H9 (cell line): ENCODE measurements at regions not wholly inside any gene's neighbourhood (a gene's known extent, or its start where the extent isn't known, plus 50 kb on each side); places are given as distances from the start of the nearest gene placed in this dataset.

Experiments
- DNase-seq: peaks from one replicate; pipeline ENCODE4 v3.0.0-alpha.2; 2017
- H2AFZ ChIP-seq: one replicate; pipeline ENCODE4 v1.6.1; 2013; ENCODE audit warnings: mild to moderate bottlenecking, low read length, control low read depth, moderate library complexity
- H2AK5ac ChIP-seq: 2 replicates; pipeline ENCODE4 v1.6.1; 2013; ENCODE audit warnings: low read length, control low read depth, mixed read lengths; ENCODE audit not compliant: insufficient read length
- H2BK120ac ChIP-seq: one replicate; pipeline ENCODE4 v1.6.1; 2013; ENCODE audit warnings: low read depth, mild to moderate bottlenecking, low read length, control low read depth, inconsistent platforms; ENCODE audit not compliant: poor library complexity, severe bottlenecking
- H2BK12ac ChIP-seq: 2 replicates; pipeline ENCODE4 v1.6.1; 2013; ENCODE audit warnings: low read length, control low read depth, mixed read lengths, low read depth; ENCODE audit not compliant: insufficient read length
- H2BK15ac ChIP-seq: 2 replicates; pipeline ENCODE4 v1.6.1; 2013; ENCODE audit warnings: low read depth, low read length, control low read depth
- H2BK20ac ChIP-seq: one replicate; pipeline ENCODE4 v1.6.1; 2013; ENCODE audit warnings: low read depth, mild to moderate bottlenecking, low read length, control low read depth, inconsistent platforms; ENCODE audit not compliant: poor library complexity, severe bottlenecking
- H2BK5ac ChIP-seq: 2 replicates; pipeline ENCODE4 v1.6.1; 2013; ENCODE audit warnings: low read length, control low read depth, mixed read lengths; ENCODE audit not compliant: insufficient read length
- H3K14ac ChIP-seq: 2 replicates; pipeline ENCODE4 v1.6.1; 2013; ENCODE audit warnings: low read length, control low read depth; ENCODE audit not compliant: insufficient read depth
- H3K18ac ChIP-seq: 2 replicates; pipeline ENCODE4 v1.6.1; 2013; ENCODE audit warnings: low read depth, mild to moderate bottlenecking, mixed read lengths, low read length, control low read depth; ENCODE audit not compliant: insufficient read length
- H3K23ac ChIP-seq: 2 replicates; pipeline ENCODE4 v1.6.1; 2013; ENCODE audit warnings: low read length, control low read depth, mixed read lengths, low read depth; ENCODE audit not compliant: insufficient read length
- H3K23me2 ChIP-seq: 2 replicates; pipeline ENCODE4 v1.6.1; 2013; ENCODE audit warnings: low read depth, mild to moderate bottlenecking, mixed read lengths, low read length, control low read depth; ENCODE audit not compliant: insufficient read length, poor library complexity, severe bottlenecking
- H3K27ac ChIP-seq: 2 replicates; pipeline ENCODE4 v1.5.1; 2013; ENCODE audit warnings: low read length, control low read depth, mixed read lengths, low read depth; ENCODE audit not compliant: insufficient read length
- H3K27me3 ChIP-seq: 2 replicates; pipeline ENCODE4 v1.6.1; 2013; ENCODE audit warnings: low read length, control low read depth, inconsistent platforms; ENCODE audit not compliant: insufficient read depth
- H3K4ac ChIP-seq: 2 replicates; pipeline ENCODE4 v1.6.1; 2013; ENCODE audit warnings: low read depth, mild to moderate bottlenecking, control low read depth, inconsistent platforms, low read length, moderate library complexity
- H3K4me1 ChIP-seq: 2 replicates; pipeline ENCODE4 v1.6.1; 2013; ENCODE audit warnings: low read length, control low read depth, inconsistent platforms; ENCODE audit not compliant: insufficient read depth
- H3K4me2 ChIP-seq: 2 replicates; pipeline ENCODE4 v1.6.1; 2013; ENCODE audit warnings: low read length, control low read depth, mixed read lengths; ENCODE audit not compliant: insufficient read length, insufficient read depth
- H3K56ac ChIP-seq: 2 replicates; pipeline ENCODE4 v1.6.1; 2013; ENCODE audit warnings: low read depth, mild to moderate bottlenecking, mixed read lengths, low read length, control low read depth; ENCODE audit not compliant: insufficient read length
- H3K79me1 ChIP-seq: 2 replicates; pipeline ENCODE4 v1.6.1; 2013; ENCODE audit warnings: low read depth, mild to moderate bottlenecking, moderate library complexity, low read length, control low read depth, inconsistent platforms; ENCODE audit not compliant: insufficient read depth, poor library complexity, severe bottlenecking
- H3K79me2 ChIP-seq: 2 replicates; pipeline ENCODE4 v1.6.1; 2013; ENCODE audit warnings: low read length, control low read depth, inconsistent platforms; ENCODE audit not compliant: insufficient read depth
- H3K9ac ChIP-seq: 2 replicates; pipeline ENCODE4 v1.6.1; 2013; ENCODE audit warnings: low read length, control low read depth, mixed read lengths; ENCODE audit not compliant: insufficient read length; ENCODE audit errors: extremely low read depth
- H3K9me3 ChIP-seq: one replicate; pipeline ENCODE4 v1.6.1; 2013; ENCODE audit warnings: low read depth, low read length, inconsistent platforms; ENCODE audit not compliant: control insufficient read depth
- H3T11ph ChIP-seq: one replicate; pipeline ENCODE4 v1.6.1; 2013; ENCODE audit warnings: mild to moderate bottlenecking, low read length, control low read depth, inconsistent platforms
- H4K20me1 ChIP-seq: one replicate; pipeline ENCODE4 v1.6.1; 2013; ENCODE audit not compliant: control insufficient read depth, insufficient read length, insufficient read depth
- H4K5ac ChIP-seq: 2 replicates; pipeline ENCODE4 v1.6.1; 2013; ENCODE audit warnings: low read depth, mild to moderate bottlenecking, mixed read lengths, low read length, control low read depth; ENCODE audit not compliant: insufficient read length
- H4K8ac ChIP-seq: replicated peaks from 2 replicates; pipeline ENCODE4 v1.6.1; 2013; ENCODE audit warnings: low read length, control low read depth, mixed read lengths, low read depth; ENCODE audit not compliant: insufficient read length
- H4K91ac ChIP-seq: 2 replicates; pipeline ENCODE4 v1.6.1; 2013; ENCODE audit warnings: low read depth, mild to moderate bottlenecking, moderate library complexity, mixed read lengths, low read length, control low read depth; ENCODE audit not compliant: insufficient read length
- H3K27ac Mint-ChIP-seq, 3 experiments: 2 replicates in 2 of 3; 3 replicates in 1 of 3; pipeline ENCODE4 v1.8.0; 2020 to 2021; ENCODE audit warnings: mixed read lengths in 3 of 3, mild to moderate bottlenecking in 1 of 3, moderate library complexity in 1 of 3
- H3K27me3 Mint-ChIP-seq: 2 replicates; pipeline ENCODE4 v1.8.0; 2021; ENCODE audit warnings: low read depth, mild to moderate bottlenecking, moderate library complexity, mixed read lengths
- H3K36me3 Mint-ChIP-seq, 3 experiments: 2 replicates in 2 of 3; 3 replicates in 1 of 3; pipeline ENCODE4 v1.8.0; 2020 to 2021; ENCODE audit warnings: low read depth in 3 of 3, mixed read lengths in 3 of 3; ENCODE audit not compliant: insufficient read depth in 1 of 3
- H3K4me1 Mint-ChIP-seq, 2 experiments: 2 replicates each; pipeline ENCODE4 v1.8.0; 2020; ENCODE audit warnings: mixed read lengths in 2 of 2
- H3K4me3 Mint-ChIP-seq, 2 experiments: 2 replicates in 1 of 2; 3 replicates in 1 of 2; pipeline ENCODE4 v1.8.0; 2020 to 2021; ENCODE audit warnings: mild to moderate bottlenecking in 2 of 2, mixed read lengths in 2 of 2, moderate library complexity in 1 of 2
- H3K9me3 Mint-ChIP-seq, 2 experiments: 2 replicates in 1 of 2; 3 replicates in 1 of 2; pipeline ENCODE4 v1.8.0; 2020; ENCODE audit warnings: mild to moderate bottlenecking in 2 of 2, mixed read lengths in 2 of 2, moderate library complexity in 1 of 2
- CTCF ChIP-seq: fragments of 200-600 bp; sonication (generic); conservative IDR thresholded peaks from 3 replicates; pipeline ENCODE4 v1.8.0; 2021; ENCODE audit warnings: antibody characterized with exemption, mild to moderate bottlenecking
- WGBS: extraction: QIAGEN DNeasy Blood & Tissue Kit; methylation state at CpG from one replicate; pipeline ENCODE4 v1.1.7; 2013; ENCODE audit warnings: missing lambda C conversion rate, low lambda C conversion rate, mixed read lengths; ENCODE audit not compliant: insufficient read length; ENCODE audit errors: extremely low coverage; 5-methylcytosine and 5-hydroxymethylcytosine counted together

GRCh38 chr18:1006965-1007364 is 102.3 kb downstream of the ADCYAP1 start:
- Mint-ChIP-seq H3K4me1 (peaks cover 4 to 9% of the 10 kb centered on the region in 2 experiments; a peak in 3 of 4 replicates), H3K36me3 (peaks cover 0 to 20% (median 18%) of the 10 kb centered on the region in 3 experiments; a peak in 4 of 7 replicates), H3K27ac (no peak overlapping the region), H3K27me3 (no peaks in the 10 kb centered on the region), H3K4me3 (no peak overlapping the region), H3K9me3 (peaks cover 3 to 4% of the 10 kb centered on the region in 2 experiments; a peak in 3 of 5 replicates)
- H3K79me2 ChIP-seq, result peaks cover 4% of the 10 kb centered on the region; the same call in 1 of the 2 replicates
- H2BK15ac ChIP-seq, result no peak overlapping the region
- no peak overlapping the region for H4K5ac ChIP-seq
- no peak for TF ChIP-seq CTCF
- no peak overlapping the region for H3K18ac ChIP-seq
- no peak overlapping the region for H3K4ac ChIP-seq
- no CpG with 5 or more reads among the region's 6 CpGs for WGBS
- no peaks in the 10 kb centered on the region for H3K4me1 ChIP-seq
- no peak overlapping the region for H2BK5ac ChIP-seq
- H4K91ac ChIP-seq, result no peak overlapping the region
- H2AFZ ChIP-seq, result no peak overlapping the region
- H3K9ac ChIP-seq, result no peak overlapping the region
- DNase-seq, result no peak
- no peak overlapping the region for H3K14ac ChIP-seq
- no peaks in the 10 kb centered on the region for H3K23me2 ChIP-seq
- H2AK5ac ChIP-seq, result no peak overlapping the region
- H2BK120ac ChIP-seq, result no peak overlapping the region
- no peak overlapping the region for H3T11ph ChIP-seq
- H3K56ac ChIP-seq, result no peak overlapping the region
- H4K20me1 ChIP-seq, result no peaks in the 10 kb centered on the region
- H2BK12ac ChIP-seq, result no peak overlapping the region
- H3K27ac ChIP-seq, result no peak overlapping the region
- no peak overlapping the region for H3K4me2 ChIP-seq
- no peaks in the 10 kb centered on the region for H3K27me3 ChIP-seq
- no peak overlapping the region for H3K23ac ChIP-seq
- H2BK20ac ChIP-seq, result no peak overlapping the region
- H4K8ac ChIP-seq, result no peak overlapping the region
- H3K79me1 ChIP-seq, result no peaks in the 10 kb centered on the region
- no peaks in the 10 kb centered on the region for H3K9me3 ChIP-seq
